Chondrocyte (in vitro differentiated cells): ENCODE measurements at regions not wholly inside any gene's neighbourhood (a gene's known extent, or its start where the extent isn't known, plus 50 kb on each side); places are given as distances from the start of the nearest gene placed in this dataset.

ENCODE experiments used
- DNase-seq: peaks from one replicate; pipeline ENCODE4 v3.0.0; 2021; ENCODE audit warnings: mixed read lengths, low spot score
- H3K27ac Mint-ChIP-seq: one replicate; pipeline ENCODE4 v1.8.0; 2021; ENCODE audit warnings: mild to moderate bottlenecking, moderate library complexity, mixed read lengths; ENCODE audit not compliant: unreplicated experiment
- H3K27me3 Mint-ChIP-seq: 2 replicates; pipeline ENCODE4 v1.8.0; 2021; ENCODE audit warnings: low read depth, mixed read lengths
- H3K36me3 Mint-ChIP-seq: 2 replicates; pipeline ENCODE4 v1.8.0; 2021; ENCODE audit warnings: low read depth, mixed read lengths
- H3K4me1 Mint-ChIP-seq: 2 replicates; pipeline ENCODE4 v1.8.0; 2021; ENCODE audit warnings: low read depth, mild to moderate bottlenecking, mixed read lengths
- H3K4me3 Mint-ChIP-seq: one replicate; pipeline ENCODE4 v1.8.0; 2021; ENCODE audit warnings: mild to moderate bottlenecking, moderate library complexity, mixed read lengths; ENCODE audit not compliant: unreplicated experiment
- H3K9me3 Mint-ChIP-seq: 2 replicates; pipeline ENCODE4 v1.8.0; 2021; ENCODE audit warnings: low read depth, mixed read lengths
- TF ChIP-seq, protein P1 (sequence below): fragments of 200-600 bp; sonication (generic); IDR thresholded peaks from 2 replicates; pipeline ENCODE4 v1.5.0; 2021; ENCODE audit warnings: antibody characterized with exemption, mild to moderate bottlenecking, moderate library complexity

DNA sequence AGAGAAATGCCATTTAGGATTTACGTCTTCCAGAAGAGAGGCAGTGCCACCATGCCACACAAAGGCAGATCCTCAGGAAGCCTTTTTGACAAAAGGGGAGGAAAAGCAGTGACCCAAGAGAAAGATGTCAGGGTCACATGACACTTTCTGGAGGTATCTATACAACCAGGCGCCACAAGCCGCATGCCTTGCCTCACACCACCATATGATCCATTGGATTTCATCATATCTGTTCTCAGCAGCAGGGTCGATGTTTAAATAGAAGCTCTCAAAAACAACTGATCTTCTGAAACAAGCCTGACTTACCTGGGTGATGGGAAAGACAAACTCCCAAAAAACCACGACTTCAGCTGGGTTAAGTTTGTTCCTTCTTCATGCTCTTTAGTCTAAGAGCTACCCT lies 52.5 kb upstream of the UNC5B start:
- H3K36me3 Mint-ChIP-seq = no peaks in the 10 kb centered on the region
- no peak overlapping the region for H3K4me3 Mint-ChIP-seq
- peaks cover 7% of the 10 kb centered on the region for H3K27me3 Mint-ChIP-seq
- peaks cover 4% of the 10 kb centered on the region for H3K4me1 Mint-ChIP-seq
- no peak overlapping the region for H3K27ac Mint-ChIP-seq
- DNase-seq = no peak
- H3K9me3 Mint-ChIP-seq = peaks cover 13% of the 10 kb centered on the region
- TF ChIP-seq, protein P1, sequence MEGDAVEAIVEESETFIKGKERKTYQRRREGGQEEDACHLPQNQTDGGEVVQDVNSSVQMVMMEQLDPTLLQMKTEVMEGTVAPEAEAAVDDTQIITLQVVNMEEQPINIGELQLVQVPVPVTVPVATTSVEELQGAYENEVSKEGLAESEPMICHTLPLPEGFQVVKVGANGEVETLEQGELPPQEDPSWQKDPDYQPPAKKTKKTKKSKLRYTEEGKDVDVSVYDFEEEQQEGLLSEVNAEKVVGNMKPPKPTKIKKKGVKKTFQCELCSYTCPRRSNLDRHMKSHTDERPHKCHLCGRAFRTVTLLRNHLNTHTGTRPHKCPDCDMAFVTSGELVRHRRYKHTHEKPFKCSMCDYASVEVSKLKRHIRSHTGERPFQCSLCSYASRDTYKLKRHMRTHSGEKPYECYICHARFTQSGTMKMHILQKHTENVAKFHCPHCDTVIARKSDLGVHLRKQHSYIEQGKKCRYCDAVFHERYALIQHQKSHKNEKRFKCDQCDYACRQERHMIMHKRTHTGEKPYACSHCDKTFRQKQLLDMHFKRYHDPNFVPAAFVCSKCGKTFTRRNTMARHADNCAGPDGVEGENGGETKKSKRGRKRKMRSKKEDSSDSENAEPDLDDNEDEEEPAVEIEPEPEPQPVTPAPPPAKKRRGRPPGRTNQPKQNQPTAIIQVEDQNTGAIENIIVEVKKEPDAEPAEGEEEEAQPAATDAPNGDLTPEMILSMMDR = no peak

DNA sequence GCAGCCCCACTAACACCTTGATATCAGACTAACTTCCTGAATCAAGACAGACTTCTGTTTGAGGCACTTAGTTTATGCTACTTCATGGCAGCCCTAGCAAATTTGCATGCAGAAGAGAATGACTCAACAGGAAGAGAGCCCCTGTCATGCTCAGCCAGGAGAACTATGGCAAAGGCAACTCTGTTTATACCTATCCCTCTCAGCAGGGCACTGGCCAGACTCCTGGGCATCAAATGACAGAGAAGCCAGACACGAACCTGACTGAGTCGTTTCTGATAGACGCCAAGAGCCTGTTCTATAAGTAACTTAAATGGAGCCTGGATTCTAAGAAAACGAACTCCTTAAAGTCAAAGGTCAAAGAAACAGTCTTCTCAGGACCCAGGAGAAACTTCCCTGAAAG lies 50.9 kb upstream of the UNC5B start:
- Mint-ChIP-seq H3K36me3 (no peaks in the 10 kb centered on the region), H3K9me3 (peaks cover 13% of the 10 kb centered on the region), H3K27me3 (peaks cover 18% of the 10 kb centered on the region), H3K4me3 (no peak overlapping the region), H3K4me1 (peaks cover under 1% of the 10 kb centered on the region), H3K27ac (no peak overlapping the region)
- TF ChIP-seq, protein P1 = no peak
- DNase-seq = no peak
